NCI-H748 (cell line): ENCODE measurements at regions not wholly inside any gene's neighbourhood (a gene's known extent, or its start where the extent isn't known, plus 50 kb on each side); places are given as distances from the start of the nearest gene placed in this dataset.
A peak's percentile ranks its signal among the peaks of the same experiment; 100 is the strongest.

Experiments used
- DNase-seq: peaks from one replicate; lab custom pipeline; 2025; ENCODE audit not compliant: unreplicated experiment; lab: John Stamatoyannopoulos, UW

DNA sequence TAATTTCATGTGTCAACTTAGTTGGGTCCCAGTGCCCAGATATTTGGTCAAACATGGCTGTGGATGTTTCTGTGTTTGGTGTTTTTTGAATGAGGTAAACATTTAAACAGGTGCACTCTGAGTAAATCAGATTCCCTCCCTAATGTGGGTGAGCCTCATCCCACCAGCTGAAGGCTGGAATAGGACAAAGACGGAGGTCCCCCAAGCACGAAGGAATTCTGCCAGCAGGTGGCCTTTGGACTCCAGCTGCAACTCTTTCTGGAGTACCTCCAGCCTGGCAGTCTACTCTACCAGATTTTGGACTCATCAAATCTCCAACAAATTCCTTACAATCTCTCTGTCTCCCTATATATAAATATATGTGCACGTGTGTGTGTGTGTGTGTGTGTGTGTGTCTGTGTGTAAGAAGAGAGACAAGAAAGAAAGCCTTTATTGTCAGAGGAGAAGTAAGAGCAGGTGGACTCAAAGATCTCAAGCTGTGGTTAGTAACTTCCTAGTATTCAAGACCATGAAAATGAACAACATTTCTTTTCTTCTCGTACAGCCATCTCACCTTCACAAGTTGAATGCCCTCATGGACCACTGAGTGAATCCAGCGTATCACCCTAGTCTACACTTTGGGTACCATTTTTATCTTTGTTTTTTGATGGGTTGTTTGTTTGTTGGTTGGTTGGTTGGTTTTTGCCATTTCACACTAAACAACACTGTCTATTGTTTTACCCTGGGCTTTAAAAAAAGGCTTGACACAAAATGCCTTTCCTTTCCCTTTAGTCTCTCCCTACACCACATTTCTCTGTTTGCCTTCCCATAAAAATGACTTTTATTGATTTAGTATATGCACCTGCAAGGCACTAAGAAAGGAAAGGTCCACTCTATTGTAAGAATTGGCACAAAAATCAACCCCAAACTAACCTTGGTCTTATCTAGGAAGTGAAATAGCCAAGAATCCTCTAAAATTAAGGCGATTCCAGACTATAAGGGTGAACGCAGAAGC is 118.7 kb downstream of the TENT4A start:
- peak; percentile 61 for DNase-seq

DNA sequence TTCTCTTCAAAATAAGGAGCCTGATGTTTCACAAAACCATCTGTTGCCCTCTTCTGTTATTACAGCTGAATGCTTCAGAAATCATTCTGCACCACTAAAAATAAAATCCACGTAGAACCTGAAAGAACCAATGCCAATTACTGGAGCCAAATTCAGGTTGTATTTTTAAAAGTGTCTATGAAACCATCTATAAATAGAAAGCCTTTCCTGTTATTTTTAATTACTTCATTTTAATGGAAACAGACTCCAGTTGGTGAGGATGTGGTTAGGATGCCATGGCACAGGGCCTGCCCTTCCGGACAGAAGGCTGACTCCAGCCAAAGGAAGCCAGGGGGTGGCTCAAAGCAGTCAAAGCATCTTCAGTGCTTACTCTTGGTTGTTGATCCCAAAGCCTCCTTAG is 119.8 kb downstream of the TENT4A start:
- no peak for DNase-seq

DNA sequence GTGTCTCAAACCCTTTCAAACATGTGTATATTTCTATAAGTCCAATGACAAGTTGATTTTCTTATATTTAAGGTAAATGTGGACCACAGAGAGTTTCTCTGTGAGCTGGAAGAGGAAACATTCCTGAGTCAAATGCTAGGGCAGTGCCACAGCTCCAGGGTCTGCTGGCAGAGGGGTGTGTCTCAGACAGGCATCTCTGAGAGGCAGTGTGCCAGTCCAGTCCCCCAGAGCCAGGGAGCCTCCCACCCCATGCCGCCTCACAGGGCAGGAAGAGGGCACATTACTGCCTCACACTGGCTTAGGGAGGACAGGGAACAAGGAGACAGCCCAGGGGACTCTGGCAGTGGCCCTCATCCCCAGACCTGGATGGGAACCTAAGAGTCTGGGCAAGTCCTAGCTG is 120.2 kb downstream of the TENT4A start:
- DNase-seq = no peak

DNA sequence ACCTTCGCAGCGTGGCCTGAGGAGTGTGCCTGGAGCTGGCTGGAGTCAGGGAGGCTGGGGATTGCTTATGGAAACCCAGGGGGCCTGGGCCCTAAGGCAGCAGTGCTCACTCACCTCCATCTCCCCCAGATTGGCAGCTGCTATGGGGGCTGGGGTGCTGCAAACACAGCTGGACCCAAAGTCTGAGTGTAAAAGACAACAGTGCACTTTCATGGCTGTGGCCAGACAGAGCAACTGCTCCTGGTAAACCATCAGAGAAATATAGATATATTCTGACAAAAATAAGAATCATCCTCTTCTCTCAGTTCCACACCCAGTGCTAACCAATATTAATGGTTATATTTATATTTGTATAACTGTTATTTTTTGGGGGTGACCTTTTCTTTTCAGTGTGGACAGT is 123.9 kb downstream of the TENT4A start:
- DNase-seq = no peak

DNA sequence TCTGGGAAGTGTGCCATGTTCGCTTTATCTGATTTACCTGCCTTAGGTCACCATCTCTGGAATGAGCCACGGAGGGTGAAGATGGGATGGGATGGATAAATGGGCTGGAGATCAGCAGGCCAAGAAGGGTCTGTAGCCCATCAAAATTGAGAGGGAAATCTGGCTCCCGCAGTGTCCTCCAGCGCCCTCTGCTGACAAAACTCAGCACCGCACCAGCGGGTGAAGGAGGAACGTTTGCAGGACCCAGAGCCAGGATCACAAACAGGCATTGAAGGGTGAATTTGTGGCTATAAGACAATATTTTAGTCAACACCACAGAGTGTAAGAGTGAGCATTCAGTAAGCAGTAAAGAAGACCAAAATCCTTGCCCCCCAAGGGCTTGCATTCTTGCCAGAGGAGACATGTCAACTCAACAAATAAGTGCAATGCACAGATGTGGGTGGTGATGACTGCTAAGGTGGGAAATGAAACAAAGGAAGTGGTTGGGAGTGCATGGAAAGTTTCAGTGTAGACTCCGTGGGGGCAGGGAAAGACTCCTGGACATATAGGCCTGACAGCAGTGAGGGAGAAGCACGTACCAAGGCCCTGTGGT is 124.4 kb downstream of the TENT4A start:
- DNase-seq = peak; percentile 32

DNA sequence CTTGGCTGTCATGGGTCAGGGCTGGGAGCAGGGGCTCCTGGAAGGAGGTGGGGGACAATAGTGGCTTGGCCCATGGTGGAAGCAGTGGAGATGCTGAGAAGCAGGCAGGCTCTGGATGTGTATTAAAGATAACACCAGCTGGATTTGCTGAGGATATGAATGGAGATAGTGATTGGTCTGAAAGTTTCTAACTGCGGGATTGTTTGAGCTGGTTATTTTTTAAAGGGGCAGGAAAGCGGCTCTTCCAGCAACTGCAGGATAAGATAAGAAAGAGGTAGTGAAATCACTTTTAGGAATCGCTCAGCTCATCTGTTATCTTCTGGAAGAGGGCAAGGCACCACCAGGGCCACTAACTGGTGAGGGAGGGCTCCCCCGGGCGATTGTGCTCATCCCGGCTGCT is 125.5 kb downstream of the TENT4A start:
- no peak for DNase-seq

DNA sequence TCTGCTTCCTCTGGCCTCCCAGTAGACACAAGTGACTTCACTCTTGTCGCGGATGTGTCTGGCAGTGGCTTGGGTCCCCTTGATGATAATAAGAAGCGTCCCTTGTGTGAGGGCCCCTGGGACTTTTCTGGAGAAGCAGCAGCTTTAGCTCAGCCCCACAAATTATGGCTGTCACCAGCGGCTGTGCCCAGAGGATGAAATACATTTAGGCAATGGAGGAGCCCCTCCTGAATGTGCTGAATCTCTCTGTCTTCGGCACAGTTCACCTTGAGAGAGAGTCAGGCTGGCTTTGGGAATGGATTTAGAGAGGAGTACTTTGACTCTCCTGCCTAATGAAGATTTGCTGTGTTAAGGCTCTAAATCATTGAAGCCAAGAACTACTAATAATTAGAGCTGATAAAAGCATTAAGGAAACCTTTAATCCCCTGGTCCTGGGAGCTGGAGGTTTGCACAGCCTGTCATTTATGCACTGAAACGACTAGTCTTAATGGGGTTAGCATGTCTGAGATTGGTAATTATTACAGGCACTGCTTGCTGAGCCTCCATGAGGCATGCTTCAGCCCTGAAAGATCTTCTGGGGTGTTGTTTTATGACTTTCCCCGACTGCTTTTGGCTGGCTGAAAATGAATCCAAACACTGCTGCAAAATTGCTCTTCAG is 127.0 kb downstream of the TENT4A start:
- DNase-seq = no peak

DNA sequence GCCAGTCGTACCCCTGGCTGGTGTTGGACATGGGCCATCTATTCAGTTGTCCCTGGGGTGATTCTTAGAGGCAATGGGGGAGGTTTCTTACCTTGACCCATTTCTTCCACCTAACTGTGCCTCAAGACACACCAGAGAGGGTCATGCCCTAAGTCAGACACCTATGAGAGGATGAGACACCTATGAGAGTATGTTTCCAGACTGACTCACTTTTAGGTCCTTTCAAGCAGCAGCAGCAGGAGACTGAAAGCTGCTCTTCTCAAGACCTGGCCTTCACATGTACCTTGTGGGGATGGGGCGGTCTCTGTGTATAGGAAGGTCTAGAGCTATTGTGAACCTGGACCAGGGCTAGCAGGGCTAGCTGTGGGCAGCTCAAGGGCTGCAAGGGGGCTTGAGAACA is 130.1 kb downstream of the TENT4A start:
- no peak for DNase-seq

DNA sequence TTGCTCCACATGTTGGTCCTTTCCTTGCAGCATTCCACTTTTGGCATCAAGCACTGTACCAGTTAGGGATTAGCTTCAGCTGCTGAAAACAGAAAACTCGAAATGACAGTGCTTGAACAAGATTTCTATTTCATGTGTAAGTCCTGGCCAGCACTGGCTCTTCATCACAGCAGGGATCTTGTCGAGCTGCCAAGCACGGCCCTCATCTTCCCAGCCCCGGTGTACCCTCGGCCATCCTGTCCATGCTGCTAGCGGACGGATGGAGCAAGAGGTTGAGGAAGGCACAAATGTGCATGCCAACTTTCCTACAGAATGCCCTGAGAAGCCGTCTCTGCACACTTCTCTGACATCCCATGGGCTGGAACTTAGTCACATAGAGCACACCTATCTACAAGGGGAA is 130.6 kb downstream of the TENT4A start:
- DNase-seq = no peak

DNA sequence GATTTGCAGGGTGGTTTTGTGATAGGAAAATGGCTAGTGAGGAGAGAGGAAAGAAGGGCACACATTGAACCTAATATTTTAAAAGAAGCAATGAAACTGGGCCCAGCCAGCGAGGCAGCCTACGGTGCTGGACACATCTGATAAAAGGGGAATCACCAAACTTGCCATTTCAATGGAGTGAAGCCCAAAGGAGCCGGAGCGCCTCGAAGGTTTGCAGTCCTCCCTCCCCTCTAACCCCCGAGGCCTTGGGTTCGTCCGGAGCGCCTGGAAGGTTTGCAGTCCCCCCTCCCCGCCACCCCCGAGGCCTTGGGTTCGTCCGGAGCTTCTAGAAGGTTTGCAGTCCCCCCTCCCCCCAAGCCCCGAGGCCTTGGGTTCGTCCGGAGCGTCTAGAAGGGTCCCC is 132.6 kb downstream of the TENT4A start:
- no peak for DNase-seq

DNA sequence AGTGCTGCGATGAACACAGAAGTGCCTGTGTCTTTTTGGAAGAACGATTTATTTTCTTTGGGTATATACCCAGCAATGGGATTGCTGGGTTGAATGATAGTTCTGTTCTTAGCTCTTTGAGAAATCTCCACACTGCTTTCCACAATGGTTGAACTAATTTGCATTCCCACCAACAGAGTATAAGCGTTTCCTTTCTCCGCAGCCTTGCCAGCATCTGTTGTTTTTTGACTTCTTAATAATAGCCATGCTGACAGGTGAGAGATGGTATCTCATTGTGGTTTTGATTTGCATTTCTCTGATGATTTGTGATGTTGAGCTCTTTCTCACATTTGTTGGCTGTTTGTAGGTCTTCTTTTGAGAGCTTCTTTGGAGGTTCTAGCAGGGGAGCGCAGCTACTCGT is 134.6 kb downstream of the TENT4A start:
- DNase-seq = no peak

DNA sequence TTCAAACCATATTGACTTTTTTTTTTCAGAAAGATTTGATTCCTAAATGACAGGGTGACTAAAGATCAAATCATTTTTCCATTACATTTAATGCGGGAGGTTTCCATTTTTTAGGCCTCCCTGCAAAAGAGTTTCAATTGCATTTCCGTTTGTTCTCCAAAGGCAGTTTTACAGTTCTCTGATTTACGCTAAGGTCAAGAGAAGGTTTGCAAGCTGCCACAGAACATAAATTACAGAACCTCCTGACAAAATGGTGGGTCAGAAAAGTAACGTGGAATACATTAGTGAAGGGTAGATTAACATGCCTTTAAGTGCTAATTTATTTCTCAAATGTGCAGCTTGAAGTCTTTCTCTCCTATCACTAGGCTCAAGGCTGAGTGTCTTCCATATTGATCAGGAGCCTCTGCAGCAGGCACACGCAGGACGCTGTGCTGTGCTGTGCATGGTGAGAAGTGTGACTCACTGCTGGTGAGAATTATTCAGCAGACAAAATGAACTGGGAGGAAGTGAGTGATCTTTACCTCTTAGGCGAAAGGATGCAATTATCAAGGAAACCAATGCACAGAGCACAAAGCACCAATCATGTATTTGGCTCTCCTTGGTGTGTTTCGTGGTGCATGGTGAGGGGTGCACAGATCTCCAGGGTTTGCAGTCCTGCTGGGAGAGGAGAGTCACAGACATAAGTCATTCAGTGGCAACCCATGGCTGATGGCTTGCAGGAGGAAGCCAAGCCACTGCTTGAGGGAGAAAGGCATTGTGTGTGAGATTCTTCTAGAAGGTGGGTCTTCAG is 136.3 kb downstream of the TENT4A start:
- DNase-seq = no peak

DNA sequence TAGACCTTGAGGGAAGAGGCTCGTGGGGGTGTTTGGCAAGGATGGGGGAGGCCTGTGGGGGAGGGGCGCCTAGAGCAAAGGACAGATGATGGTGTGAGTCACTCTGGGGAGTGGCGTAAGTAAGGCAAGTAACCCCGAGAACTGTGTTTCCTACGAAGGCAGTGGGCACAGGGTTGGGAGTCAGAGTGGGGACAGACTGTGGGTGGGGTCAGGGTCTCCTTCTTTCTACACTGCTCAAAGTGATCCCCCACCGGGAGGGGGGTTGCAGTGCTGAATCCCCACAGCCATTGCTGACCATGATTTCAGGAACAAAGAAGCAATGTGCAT is 136.8 kb downstream of the TENT4A start:
- no peak for DNase-seq

DNA sequence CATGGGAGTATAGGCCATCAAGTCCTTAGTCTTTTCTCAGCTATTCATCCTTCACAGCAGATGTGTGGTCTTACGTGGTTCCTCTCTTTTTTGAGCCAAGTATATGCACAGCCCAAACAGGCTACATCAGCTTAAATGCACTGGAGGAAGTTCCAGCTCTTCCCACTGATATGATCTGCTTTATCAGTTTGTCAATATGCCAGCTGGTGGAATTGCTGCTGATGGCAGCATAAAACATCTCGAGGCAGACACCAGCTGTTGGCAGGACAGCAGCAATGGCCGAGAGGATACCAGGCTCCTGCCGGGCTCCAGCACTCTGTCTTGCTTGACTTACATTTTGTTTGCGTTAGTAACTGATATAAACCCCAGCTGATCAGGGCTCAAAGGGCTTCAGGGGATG is 143.4 kb downstream of the TENT4A start:
- DNase-seq = peak; percentile 56

DNA sequence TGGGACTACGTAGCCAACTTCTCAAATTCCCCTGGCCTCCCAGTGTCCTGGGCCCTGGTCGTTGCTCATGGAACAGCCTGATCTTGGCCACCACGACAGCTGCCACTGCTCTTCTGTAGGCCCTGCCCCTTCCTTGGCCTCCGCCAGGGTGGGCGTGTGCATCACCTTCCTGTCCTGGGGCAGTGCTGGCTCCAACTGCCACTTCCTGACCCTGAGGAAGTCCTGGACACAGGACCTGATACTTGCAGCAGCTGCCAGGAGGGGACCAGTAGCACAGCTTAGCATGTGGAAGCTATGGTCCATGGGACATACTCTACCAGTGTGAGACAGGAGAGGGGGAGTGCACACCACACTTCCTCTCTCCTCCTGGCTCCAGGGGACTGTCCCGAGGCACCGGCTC is 145.2 kb downstream of the TENT4A start:
- no peak for DNase-seq

DNA sequence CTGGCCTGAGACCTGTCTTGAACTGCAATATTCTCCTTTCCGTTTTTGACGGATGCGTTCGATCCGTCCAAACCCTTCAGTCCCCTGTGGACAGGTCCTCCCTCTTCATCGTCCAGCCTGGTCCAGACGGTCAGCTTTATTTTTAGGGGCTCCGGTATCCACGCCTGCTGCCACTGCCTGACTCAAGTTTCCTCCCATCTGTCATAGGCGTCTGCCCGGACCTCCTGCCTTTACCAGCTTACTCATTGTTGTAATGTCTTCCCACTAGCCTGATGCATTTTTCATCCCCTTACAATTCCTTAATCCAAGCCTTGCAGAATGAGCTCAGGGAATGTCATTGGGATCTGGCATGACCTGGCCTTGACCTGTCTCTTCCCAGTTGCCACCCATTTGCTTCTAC is 145.8 kb downstream of the TENT4A start:
- no peak for DNase-seq

DNA sequence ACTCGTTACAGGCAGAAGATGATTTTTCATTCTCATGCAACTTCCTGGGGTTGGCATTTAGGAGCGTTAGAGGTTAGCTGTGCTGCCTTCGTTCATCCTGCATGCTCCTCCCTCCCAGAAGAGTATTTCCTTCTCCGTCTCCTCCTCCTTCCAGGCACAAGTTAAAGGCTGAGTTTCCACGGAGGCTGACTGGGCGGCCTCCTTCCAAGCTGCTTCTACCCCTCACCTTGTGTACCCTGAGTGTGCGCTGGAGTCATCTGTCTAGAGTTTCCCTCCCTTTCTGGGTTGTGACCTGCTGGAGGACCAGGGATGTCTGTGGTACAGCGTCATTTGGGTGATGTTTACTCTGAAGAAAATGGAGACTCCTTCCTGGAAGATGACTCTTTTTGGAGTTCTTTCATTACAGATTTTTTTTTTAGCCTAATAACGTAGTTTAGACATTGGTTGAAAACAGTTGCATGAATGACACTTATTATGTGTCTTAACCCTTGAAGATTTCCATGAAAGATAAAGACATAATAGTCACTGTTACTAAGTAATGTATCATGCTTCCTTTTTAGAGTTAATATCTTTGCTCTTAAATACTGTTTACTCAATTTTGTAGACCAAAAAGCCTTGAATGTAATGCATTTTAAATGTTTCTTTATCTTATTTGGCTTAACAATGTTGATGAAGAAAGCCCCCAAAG is 146.9 kb downstream of the TENT4A start:
- no peak for DNase-seq

DNA sequence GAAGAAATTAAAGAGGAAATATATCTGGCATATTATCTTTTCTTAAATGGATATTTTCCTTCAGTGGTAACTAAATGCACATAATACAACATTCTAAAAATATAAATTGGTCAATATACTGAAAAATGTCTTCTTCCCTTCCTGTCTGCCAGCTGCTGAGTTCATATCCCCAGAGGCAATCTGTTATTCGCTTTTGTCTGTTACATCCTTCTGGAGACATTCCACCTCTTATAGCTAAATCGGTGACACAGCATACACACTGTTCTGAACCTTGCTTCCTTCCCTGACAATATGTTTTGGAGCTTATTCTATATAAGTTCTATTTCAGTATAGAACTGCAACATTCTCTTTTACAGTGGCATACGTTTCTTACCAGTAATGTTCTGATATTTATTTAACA is 147.8 kb downstream of the TENT4A start:
- no peak for DNase-seq

DNA sequence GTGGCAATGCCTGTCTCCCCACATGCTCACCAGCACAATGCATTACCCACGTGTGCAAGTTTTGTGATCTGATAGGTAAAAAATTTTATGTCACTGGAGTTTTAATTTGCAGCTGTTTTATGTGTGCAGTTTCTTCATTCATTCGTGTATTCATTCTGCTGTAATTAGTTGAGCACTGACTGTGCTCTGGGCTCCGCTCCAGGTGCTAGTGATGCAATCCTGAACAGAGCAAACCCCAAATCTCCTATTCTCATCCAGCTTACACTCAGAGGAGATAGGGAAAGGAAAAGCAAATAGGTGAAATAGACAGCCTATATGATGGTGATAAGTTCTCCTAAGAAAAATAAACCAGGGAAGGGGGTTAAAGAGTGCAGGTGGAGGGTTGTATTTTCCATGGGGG is 148.4 kb downstream of the TENT4A start:
- DNase-seq = no peak

DNA sequence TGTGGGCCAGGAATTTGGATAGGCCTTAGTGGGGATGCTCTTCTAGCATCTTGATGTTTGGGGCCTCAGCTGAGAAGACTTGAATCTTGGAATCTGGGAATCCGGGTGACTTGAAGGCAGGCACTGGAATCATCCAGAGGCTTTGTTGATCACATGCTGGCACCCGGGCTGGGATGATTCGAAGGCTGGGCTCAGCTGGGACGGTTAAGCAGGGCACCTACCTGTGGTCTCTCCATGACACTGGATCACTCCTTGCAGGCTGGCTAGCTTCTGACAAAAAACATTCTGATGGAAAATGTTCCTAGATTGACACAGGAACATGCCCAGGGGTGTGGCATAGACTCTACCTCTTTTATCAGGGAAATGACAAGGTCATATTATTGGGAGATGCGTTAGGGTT is 149.1 kb downstream of the TENT4A start:
- no peak for DNase-seq

DNA sequence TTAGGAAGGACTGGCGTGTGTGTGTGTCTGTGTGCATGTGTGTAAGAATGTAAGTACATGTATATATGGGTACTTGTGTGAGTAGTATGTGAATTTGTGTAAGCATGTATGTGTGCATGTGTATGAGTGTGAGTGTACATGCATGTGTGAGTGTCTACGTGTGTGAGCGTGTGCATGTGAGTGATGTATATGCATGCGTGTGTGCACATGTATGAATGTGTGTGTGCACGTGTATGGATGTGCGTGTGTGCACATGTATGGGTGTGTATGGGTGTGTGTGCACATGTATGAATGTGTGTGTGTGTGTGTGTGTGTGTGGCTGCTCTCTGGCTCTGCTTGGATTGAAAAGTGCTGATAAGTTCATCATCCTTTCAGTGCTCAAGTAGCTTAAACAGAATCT is 154.5 kb downstream of the TENT4A start:
- no peak for DNase-seq
